Thyroid gland (tissue), 4 donors: ENCODE measurements at regions not wholly inside any gene's neighbourhood (a gene's known extent, or its start where the extent isn't known, plus 50 kb on each side); places are given as distances from the start of the nearest gene placed in this dataset.

Experiments
- DNase-seq, 2 donors: peaks; one replicate each; pipeline ENCODE4 v3.0.0-alpha.2; 2019
- H3K27ac ChIP-seq, 3 donors: fragments of 200-600 bp; sonication (generic); 1 replicate in 2 of 3; 2 replicates in 1 of 3; pipeline ENCODE4 v1.5.1; 2016 to 2019; ENCODE audit warnings: mild to moderate bottlenecking in 1 of 3, moderate library complexity in 1 of 3
- H3K27me3 ChIP-seq: fragments of 200-600 bp; sonication (generic); one replicate; pipeline ENCODE4 v1.5.1; 2019
- H3K36me3 ChIP-seq, 2 donors: fragments of 200-600 bp; sonication (generic); one replicate each; pipeline ENCODE4 v1.5.1; 2016 to 2019
- H3K4me1 ChIP-seq, 2 donors: fragments of 200-600 bp; sonication (generic); one replicate each; pipeline ENCODE4 v1.5.1; 2017 to 2019
- H3K4me3 ChIP-seq, 3 donors: fragments of 200-600 bp; sonication (generic); replicated peaks in 1 of 3; 1 replicate in 2 of 3; 2 replicates in 1 of 3; pipeline ENCODE4 v1.5.1; 2016; ENCODE audit warnings: mild to moderate bottlenecking in 1 of 3
- H3K9me3 ChIP-seq: fragments of 200-600 bp; sonication (generic); one replicate; pipeline ENCODE4 v1.5.1; 2017
- CTCF ChIP-seq, 6 experiments: fragments of 200-600 bp in 3 of 6; fragments of 450-650 bp in 3 of 6; sonication (generic) in 3 of 6; IDR thresholded peaks; one replicate each; pipeline ENCODE4 v1.5.1; 2016 to 2019; ENCODE audit warnings: antibody characterized with exemption in 6 of 6, mild to moderate bottlenecking in 2 of 6, inconsistent platforms in 1 of 6, moderate library complexity in 1 of 6
- POLR2A ChIP-seq, 2 donors: fragments of 450-650 bp; IDR thresholded peaks; one replicate each; pipeline ENCODE4 v1.6.1; 2017; ENCODE audit warnings: antibody characterized with exemption in 2 of 2, mild to moderate bottlenecking in 2 of 2, moderate library complexity in 1 of 2
- WGBS, 2 donors: methylation state at CpG; one replicate each; pipeline ENCODE4 v1.1.5; 2017; 5-methylcytosine and 5-hydroxymethylcytosine counted together
- intact Hi-C: fragments of 100-400 bp; cut with DNase I; formaldehyde crosslinking; loops from one replicate; pipeline ENCODE4 v1.15.1; 2023

- intact Hi-C loops, result no loop called here
- no peak for TF ChIP-seq CTCF (IDR thresholded peaks at IDR 0.05)
- TF ChIP-seq POLR2A (IDR thresholded peaks at IDR 0.05), result no peak
Observed at GRCh38 chr4:152269448-152270191, 266.3 kb downstream of the FBXW7 start.

GRCh38 chr4:152267811-152268210 lies 268.1 kb downstream of the FBXW7 start:
- Histone ChIP-seq H3K4me3 (no peak overlapping the region), H3K9me3 (no peaks in the 10 kb centered on the region), H3K27me3 (no peaks in the 10 kb centered on the region), H3K36me3 (no peaks in the 10 kb centered on the region), H3K4me1 (no peaks in the 10 kb centered on the region), H3K27ac (no peak overlapping the region)
- TF ChIP-seq POLR2A (IDR thresholded peaks at IDR 0.05), result no peak
- no peak for TF ChIP-seq CTCF (IDR thresholded peaks at IDR 0.05)
- 75 to 87% methylated on average over 3 of the region's 3 CpGs for WGBS, 2 donors
- no peak for DNase-seq
- intact Hi-C loops, result no loop called here

More at GRCh38 chr4:152269448-152270191, 266.3 kb downstream of the FBXW7 start:
- no peaks in the 10 kb centered on the region for H3K36me3 ChIP-seq
- no peaks in the 10 kb centered on the region for H3K9me3 ChIP-seq
- H3K27me3 ChIP-seq, result no peaks in the 10 kb centered on the region
- 72 to 83% methylated on average over 9 of the region's 9 CpGs for WGBS, 2 donors
- no peaks in the 10 kb centered on the region for H3K4me1 ChIP-seq
- H3K4me3 ChIP-seq, result no peak overlapping the region
- no peak for DNase-seq
- H3K27ac ChIP-seq, result no peak overlapping the region

- Histone ChIP-seq H3K4me1 (no peaks in the 10 kb centered on the region), H3K9me3 (no peaks in the 10 kb centered on the region), H3K4me3 (no peak overlapping the region), H3K36me3 (no peaks in the 10 kb centered on the region), H3K27me3 (no peaks in the 10 kb centered on the region), H3K27ac (no peak overlapping the region)
- 88 to 91% methylated on average over 3 of the region's 3 CpGs for WGBS, 2 donors
- intact Hi-C loops, result no loop called here
- TF ChIP-seq CTCF (IDR thresholded peaks at IDR 0.05) (no peak), POLR2A (IDR thresholded peaks at IDR 0.05) (no peak)
- no peak for DNase-seq
Observed at GRCh38 chr4:152266831-152267480, 268.9 kb downstream of the FBXW7 start.

GRCh38 chr4:152265149-152265621 lies 270.7 kb downstream of the FBXW7 start:
- TF ChIP-seq POLR2A (IDR thresholded peaks at IDR 0.05), result no peak
- TF ChIP-seq CTCF (IDR thresholded peaks at IDR 0.05), result no peak
- H3K27ac ChIP-seq, result no peak overlapping the region
- 83 to 85% methylated on average over 14 of the region's 14 CpGs for WGBS, 2 donors
- no peaks in the 10 kb centered on the region for H3K9me3 ChIP-seq
- H3K27me3 ChIP-seq, result no peaks in the 10 kb centered on the region
- no peaks in the 10 kb centered on the region for H3K4me1 ChIP-seq
- DNase-seq, result no peak
- no peak overlapping the region for H3K4me3 ChIP-seq
- H3K36me3 ChIP-seq, result no peaks in the 10 kb centered on the region
- intact Hi-C loops, result no loop called here

- H3K27me3 ChIP-seq, result no peaks in the 10 kb centered on the region
- WGBS, 2 donors, result 94% methylated on average over 5 of the region's 5 CpGs
- intact Hi-C loops, result no loop called here
- no peaks in the 10 kb centered on the region for H3K4me1 ChIP-seq
- DNase-seq, result no peak
- no peak overlapping the region for H3K27ac ChIP-seq
- no peak overlapping the region for H3K4me3 ChIP-seq
- no peaks in the 10 kb centered on the region for H3K9me3 ChIP-seq
- TF ChIP-seq POLR2A (IDR thresholded peaks at IDR 0.05) (no peak), CTCF (IDR thresholded peaks at IDR 0.05) (no peak)
- H3K36me3 ChIP-seq, result no peaks in the 10 kb centered on the region
Observed at GRCh38 chr4:152264106-152264505, 271.8 kb downstream of the FBXW7 start.
